Progenitor cell of endocrine pancreas (in vitro differentiated cells): ENCODE measurements at regions not wholly inside any gene's neighbourhood (a gene's known extent, or its start where the extent isn't known, plus 50 kb on each side); places are given as distances from the start of the nearest gene placed in this dataset.
"Not testable (repeated sequence)": the region's sequence is repeated elsewhere in the genome, so short reads cannot be mapped to it uniquely, and the experiment has no call there.

Source experiments
- DNase-seq: peaks from one replicate; pipeline ENCODE4 v3.0.0; 2021; ENCODE audit warnings: low spot score; ENCODE audit not compliant: unreplicated experiment
- H3K27ac Mint-ChIP-seq: 2 replicates; pipeline ENCODE4 v1.8.0; 2021; ENCODE audit warnings: mild to moderate bottlenecking, moderate library complexity, mixed read lengths
- H3K27me3 Mint-ChIP-seq: 2 replicates; pipeline ENCODE4 v1.8.0; 2021; ENCODE audit warnings: mixed read lengths
- H3K36me3 Mint-ChIP-seq: 2 replicates; pipeline ENCODE4 v1.8.0; 2022; ENCODE audit warnings: mixed read lengths; ENCODE audit not compliant: insufficient read depth
- H3K4me1 Mint-ChIP-seq: 2 replicates; pipeline ENCODE4 v1.8.0; 2021; ENCODE audit warnings: low read depth, mixed read lengths
- H3K4me3 Mint-ChIP-seq: 2 replicates; pipeline ENCODE4 v1.8.0; 2021; ENCODE audit warnings: low read depth, mild to moderate bottlenecking, moderate library complexity, mixed read lengths
- H3K9me3 Mint-ChIP-seq: 2 replicates; pipeline ENCODE4 v1.8.0; 2021; ENCODE audit warnings: low read depth, mixed read lengths
- CTCF ChIP-seq: fragments of 200-600 bp; sonication (generic); IDR thresholded peaks from one replicate; pipeline ENCODE4 v1.5.0; 2021; ENCODE audit warnings: antibody characterized with exemption, mild to moderate bottlenecking; ENCODE audit not compliant: unreplicated experiment

DNA sequence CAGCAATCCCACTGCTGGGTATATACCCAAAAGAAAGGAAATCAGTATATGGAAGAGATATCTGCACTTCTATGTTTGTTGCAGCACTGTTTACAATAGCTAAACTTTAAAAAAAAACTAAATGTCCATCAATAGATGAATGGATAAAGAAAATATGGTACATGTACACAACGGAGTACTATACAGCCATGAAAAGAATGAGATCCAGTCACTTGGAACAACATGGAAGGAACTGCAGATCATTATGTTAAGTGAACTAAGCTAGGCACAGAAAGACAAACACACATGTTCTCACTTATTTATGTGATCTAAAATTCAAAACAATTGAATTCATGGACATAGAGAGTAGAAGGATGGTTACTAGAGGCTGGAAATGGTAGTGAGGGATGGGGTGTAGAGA is 400.7 kb downstream of the ZNF674 start:
- no peak for TF ChIP-seq CTCF
- DNase-seq, result no peak
- no peaks in the 10 kb centered on the region for H3K4me1 Mint-ChIP-seq
- H3K36me3 Mint-ChIP-seq, result no peaks in the 10 kb centered on the region
- H3K9me3 Mint-ChIP-seq, result peaks cover 32% of the 10 kb centered on the region
- no peaks in the 10 kb centered on the region for H3K27me3 Mint-ChIP-seq
- no peak overlapping the region for H3K4me3 Mint-ChIP-seq
- H3K27ac Mint-ChIP-seq, result no peak overlapping the region

- Mint-ChIP-seq H3K4me1 (peaks cover 6% of the 10 kb centered on the region), H3K27me3 (no peaks in the 10 kb centered on the region), H3K36me3 (no peaks in the 10 kb centered on the region), H3K27ac (no peak overlapping the region), H3K4me3 (no peak overlapping the region), H3K9me3 (peaks cover 33% of the 10 kb centered on the region)
- no peak for DNase-seq
- no peak for TF ChIP-seq CTCF
Measured at GRCh38 chrX:46140272-46140671, 404.9 kb downstream of the ZNF674 start.

DNA sequence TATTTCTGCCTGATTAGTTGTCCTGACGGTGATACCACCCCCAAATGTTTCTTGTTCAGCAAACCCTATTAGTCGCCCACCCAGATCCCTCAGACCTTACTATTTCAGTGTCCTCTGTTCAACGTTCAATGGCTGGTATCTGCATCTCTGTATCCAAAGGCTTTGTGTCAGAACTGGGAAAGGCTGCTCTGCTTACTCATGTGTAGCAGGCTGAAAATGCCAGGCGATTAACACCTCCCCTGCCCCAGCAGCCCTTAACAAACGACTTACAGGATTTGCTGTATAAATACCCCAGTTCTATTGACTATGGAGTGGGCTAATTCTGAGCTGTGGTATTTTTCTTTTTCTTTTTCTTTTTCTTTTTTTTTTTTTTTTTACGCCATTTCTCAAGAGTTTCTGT is 415.0 kb downstream of the ZNF674 start:
- Mint-ChIP-seq H3K27ac (no peak overlapping the region), H3K4me3 (no peak overlapping the region), H3K4me1 (peaks cover 4% of the 10 kb centered on the region), H3K27me3 (no peaks in the 10 kb centered on the region), H3K36me3 (no peaks in the 10 kb centered on the region), H3K9me3 (peaks cover 21% of the 10 kb centered on the region)
- DNase-seq, result no peak
- no peak for TF ChIP-seq CTCF

DNA sequence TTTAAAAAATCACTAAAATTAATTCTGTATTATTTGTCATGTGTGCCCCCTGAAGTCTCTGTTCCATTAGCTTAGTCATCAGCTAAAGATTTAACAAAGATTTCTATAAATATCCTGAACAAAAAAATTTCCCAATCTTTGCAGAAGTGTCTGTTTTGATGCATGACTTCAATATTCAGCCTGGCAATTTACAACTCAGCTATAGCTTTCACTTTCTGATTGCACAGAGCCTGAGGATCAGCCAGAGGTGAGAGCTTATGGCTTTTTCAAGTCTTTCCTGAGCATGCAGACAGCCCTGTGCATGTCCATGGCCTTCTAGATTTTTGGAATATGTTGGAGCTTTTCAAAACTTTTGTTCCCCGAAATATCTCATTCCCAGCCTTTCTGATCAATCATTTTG is 420.1 kb downstream of the ZNF674 start:
- no peak for DNase-seq
- Mint-ChIP-seq H3K27me3 (no peaks in the 10 kb centered on the region), H3K4me3 (no peak overlapping the region), H3K36me3 (no peaks in the 10 kb centered on the region), H3K27ac (no peak overlapping the region), H3K9me3 (peaks cover 27% of the 10 kb centered on the region), H3K4me1 (peaks cover 4% of the 10 kb centered on the region)
- no peak for TF ChIP-seq CTCF

DNA sequence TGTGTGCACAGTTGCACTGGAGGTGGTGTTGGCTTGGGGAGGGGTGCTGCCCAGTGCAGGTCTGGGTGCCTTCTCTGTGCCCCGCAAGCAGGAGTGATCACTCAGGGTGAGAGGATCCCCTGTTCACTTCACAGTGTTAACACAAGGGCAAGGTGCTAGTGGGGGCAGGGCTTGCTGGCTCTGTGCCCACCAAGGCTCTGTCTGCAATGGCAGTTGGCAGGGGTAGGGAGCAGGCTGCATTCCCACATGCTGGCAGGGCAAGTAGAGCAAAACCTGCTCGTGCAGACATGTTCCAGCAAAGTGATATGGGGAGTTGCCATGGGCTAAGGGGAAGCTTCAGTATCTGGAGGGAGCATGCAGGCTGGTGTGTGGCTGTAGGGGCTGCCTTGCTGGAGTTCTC is 428.0 kb downstream of the ZNF674 start:
- Mint-ChIP-seq H3K4me3 (no peak overlapping the region), H3K4me1 (no peaks in the 10 kb centered on the region), H3K9me3 (peaks cover 12% of the 10 kb centered on the region), H3K36me3 (no peaks in the 10 kb centered on the region), H3K27me3 (no peaks in the 10 kb centered on the region), H3K27ac (no peak overlapping the region)
- no peak for TF ChIP-seq CTCF
- no peak for DNase-seq

GRCh38 chrX:46087310-46087709 is 457.9 kb downstream of the ZNF674 start:
- H3K36me3 Mint-ChIP-seq, H3K4me1 Mint-ChIP-seq, H3K4me3 Mint-ChIP-seq, DNase-seq, H3K27me3 Mint-ChIP-seq, H3K27ac Mint-ChIP-seq: not testable (repeated sequence)
- H3K9me3 Mint-ChIP-seq, result peaks cover 40% of the 10 kb centered on the region

DNA sequence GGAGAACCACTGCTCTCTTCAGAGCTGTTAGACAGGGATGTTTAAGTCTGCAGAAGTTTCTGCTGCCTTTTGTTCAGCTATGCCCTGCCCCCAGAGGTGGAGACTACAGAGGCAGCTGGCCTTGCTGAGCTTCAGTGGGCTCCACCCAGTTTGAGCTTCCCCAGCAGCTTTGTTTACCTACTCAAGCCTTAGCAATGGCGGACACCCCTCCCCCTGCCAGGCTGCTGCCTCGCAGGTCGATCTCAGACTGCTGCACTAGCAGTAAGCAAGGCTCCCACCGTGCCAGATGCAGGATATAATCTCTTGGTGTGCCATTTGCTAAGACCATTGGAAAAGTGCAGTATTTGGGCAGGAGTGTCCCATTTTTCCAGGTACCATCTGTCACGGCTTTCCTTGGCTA is 465.1 kb downstream of the ZNF674 start:
- not testable (repeated sequence) for H3K27ac Mint-ChIP-seq, H3K4me3 Mint-ChIP-seq, H3K27me3 Mint-ChIP-seq, H3K4me1 Mint-ChIP-seq, H3K36me3 Mint-ChIP-seq, DNase-seq
- peaks cover 48% of the 10 kb centered on the region for H3K9me3 Mint-ChIP-seq
